ENCODE measurements at regions not wholly inside any gene's neighbourhood (a gene's known extent, or its start where the extent isn't known, plus 50 kb on each side); places are given as distances from the start of the nearest gene placed in this dataset.

GRCh38 chr22:47612311-47612910, 850.0 kb downstream of the TBC1D22A start:
- no peak for DNase-seq

- no peak for DNase-seq
These were observed 848.3 kb downstream of the TBC1D22A start for GRCh38 chr22:47610764-47611163.

- no peak for DNase-seq
These were observed 847.8 kb downstream of the TBC1D22A start for GRCh38 chr22:47610281-47610680.

DNA sequence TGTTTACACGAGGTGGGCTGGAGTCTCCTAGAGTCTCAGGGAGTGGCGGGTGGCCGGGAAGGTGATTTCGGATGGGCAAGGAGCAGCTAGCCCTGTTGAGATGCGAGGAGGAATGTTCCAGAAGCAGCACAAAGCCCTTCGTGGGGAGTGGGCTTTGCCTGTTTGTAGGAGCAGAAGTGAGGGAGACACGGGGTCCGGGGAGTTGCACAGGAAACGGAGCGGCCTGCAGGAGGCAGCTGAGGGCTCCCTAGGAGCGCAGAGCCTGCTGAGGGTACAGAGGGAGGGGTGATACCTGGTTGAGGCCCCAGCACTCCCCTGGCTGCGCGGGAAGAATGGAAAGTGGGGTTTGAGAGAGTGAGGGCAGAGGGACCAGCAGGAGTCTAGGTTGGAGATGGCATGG, 847.2 kb downstream of the TBC1D22A start:
- no peak for DNase-seq

DNA sequence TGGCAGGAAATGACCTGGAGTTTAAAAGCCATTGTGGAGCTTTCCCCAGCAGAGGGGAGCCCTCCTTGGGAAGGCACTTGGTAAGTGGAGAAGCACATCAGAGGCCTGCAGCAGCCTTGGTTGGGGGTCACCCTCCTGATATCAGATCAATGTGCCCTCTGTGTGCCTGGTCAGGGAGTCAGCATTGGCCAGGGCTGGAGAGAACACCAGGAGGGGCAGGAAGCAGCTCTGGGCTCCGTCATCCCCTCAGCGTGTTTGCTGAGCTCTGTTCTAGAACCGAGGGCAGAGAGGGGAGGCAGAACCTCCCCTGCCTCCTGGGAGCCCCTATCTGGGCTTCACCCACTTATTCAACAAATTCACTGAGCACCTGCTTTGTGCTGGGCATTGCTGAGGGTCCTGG, 846.0 kb downstream of the TBC1D22A start:
- no peak for DNase-seq

- no peak for DNase-seq
These were observed 845.0 kb downstream of the TBC1D22A start for GRCh38 chr22:47607486-47607885.

DNA sequence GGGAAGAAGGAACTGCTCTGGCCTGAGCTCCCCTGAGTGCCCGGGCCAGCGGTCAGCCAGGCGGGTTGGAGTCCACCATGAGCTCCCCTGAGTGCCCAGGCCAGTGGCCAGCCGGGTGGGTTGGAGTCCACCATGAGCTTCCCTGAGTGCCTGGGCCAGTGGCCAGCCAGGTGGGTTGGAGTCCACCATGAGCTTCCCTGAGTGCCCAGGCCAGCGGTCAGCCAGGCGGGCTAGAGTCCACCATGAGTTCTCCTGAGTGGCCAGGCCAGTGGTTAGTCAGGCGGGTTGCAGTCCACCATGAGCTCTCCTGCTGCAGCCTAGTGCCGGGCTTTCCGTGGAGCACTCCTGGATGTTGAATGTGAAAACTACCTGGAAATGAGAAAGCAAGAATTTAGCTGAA, 844.0 kb downstream of the TBC1D22A start:
- no peak for DNase-seq

DNA sequence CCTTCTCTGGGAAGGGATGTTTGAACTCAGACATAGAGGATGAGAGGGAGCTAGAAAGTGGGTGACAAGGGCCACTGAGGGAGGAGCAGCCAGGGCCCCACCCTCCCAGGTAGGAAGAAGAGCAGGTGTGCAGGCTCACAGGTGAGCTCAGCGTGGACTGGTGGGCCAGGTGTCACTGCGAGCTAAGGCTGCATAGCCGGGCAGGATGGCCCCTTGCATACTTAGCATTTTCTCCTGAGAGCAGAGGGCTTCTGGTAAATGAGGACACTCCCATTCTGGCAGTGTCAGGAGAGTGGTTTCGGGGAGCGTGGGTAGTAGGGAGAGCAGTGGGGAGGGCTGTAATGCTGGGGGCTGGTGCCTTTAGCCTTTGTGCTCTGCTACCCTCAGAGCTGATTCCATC, 843.4 kb downstream of the TBC1D22A start:
- no peak for DNase-seq

GRCh38 chr22:47605441-47605840, 843.0 kb downstream of the TBC1D22A start:
- DNase-seq: no peak

DNA sequence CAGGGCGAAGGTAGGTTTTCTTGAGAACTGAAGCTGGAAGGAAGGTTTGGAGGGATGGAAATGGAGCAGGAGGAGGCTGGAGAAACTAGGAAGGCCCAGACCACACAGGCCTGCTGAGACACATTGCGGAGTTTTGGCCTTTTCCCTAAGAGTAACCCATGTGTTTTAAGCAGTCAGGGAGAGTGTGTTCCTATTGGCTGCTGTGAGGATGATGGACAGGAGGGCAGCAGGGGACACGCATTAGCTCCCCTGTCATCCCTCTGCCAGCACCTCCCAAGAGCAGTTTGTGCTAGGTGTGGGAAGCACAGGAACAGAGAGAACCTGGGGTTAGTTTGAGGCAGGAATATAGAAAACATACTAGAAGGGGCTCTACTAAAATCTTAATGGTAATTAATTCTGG, 842.1 kb downstream of the TBC1D22A start:
- DNase-seq: no peak

DNA sequence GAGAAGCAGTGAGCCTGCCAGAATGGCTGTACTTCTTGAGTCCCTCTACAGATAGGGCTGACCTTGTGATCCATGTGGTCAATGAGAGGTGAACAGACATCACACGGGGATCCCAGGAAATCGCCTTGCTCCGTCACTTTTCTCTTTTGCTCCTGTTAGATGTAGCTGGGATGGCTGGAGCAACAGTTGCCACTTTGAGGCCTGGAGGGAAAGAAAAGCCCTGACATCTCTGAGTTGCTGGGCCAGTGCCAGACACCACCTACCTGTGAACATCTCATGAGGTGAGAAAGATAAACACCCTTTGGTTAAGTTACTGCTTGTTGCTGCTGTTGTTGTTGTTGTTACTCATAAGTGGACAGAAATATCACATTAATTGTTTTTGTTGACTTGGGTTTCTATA, 840.3 kb downstream of the TBC1D22A start:
- no peak for DNase-seq

- no peak for DNase-seq
These were observed 839.2 kb downstream of the TBC1D22A start for GRCh38 chr22:47601666-47602065.

DNA sequence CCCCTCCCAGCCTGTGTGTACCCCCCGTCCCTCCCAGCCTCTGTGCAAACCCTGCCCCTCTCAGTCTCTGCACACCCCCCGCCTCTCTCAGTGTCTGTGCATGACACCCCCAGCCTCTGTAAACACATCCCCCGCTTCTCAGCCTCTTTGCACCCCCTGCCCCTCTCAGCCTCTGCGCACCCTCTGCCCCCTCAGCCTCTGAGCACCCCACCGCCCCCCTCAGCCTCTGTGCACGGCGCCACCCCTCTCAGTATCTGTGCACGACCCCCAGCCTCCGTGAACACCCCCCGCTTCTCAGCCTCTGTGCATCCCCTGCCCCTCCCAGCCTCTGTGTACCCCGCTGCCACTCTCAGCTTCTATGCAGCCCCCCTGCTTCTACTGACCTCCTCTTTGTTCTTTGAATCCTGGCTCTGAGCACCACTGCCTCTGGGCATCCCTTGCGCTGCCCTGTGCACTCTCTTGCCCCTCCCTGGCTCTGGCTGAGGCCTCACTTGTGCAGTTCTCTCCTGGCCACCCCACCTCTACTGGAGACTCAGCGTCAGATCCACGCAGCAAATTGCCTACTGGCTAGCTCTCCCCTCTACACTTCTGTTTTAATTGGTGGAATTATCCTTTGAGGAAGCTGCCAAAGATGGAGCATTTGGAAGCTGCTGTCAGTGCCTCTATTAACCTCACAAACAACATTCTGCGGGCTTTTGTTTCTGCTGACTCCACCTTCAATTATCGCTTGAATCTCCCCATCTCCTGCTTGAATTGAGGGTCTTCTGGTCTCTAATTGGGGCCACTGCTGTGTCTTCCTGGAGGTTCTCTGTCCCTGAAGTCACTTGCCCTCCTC, 838.6 kb downstream of the TBC1D22A start:
- DNase-seq: no peak

DNA sequence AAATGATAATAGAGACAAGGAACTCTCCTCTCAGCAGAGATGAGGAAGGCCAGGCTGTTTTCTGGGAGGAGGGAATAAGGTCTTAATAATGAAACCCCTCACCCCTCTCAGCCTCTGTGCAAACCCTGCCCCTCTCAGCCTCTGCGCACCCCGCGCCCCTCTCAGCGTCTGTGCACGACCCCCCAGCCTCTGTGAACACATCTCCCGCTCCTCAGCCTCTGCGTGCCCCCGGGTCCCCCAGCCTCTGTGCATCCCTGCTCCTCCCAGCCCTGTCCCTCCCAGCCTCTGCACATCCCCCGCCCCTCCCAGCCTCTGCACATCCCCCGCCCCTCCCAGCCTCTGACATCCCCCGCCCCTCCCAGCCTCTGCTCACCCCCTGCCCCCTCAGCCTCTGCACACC, 837.8 kb downstream of the TBC1D22A start:
- DNase-seq: no peak

DNA sequence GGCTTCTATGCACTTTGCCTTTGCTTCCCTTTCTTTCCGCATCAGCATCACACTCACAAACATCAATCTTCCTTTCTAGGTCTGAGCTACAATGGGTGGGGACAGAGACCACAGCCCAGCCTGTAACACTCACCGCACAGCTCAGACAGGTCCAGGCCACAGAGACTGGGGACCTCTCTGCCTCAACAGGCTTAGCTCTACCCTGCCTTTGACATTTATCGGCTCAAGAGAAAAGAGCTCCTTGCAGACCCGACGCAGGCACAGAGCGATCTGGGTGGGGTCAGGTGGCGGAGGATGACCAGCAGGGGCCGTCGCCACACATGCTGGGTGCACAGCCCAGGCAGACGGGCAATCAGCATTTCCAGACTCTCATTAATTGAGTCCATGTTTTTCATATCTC, 837.3 kb downstream of the TBC1D22A start:
- no peak for DNase-seq

DNA sequence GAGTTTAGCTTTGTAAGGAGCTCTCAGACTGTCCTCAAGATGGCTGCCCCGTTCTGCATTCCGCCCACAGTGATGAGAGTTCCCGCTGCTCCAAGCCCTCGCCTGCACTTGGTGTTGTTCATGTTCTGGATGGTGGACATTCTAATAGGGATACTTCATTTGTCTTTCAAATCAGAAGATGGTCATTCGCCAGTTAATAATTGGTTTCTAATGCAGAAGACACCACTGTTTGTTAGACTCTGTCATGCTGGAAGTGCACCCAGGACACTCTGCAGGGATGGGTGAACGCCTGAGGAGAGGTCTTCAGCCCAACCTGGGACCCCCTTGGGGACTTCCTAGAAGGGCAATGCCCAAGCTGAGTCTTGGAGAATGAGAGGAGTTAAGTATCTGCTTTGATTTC, 836.4 kb downstream of the TBC1D22A start:
- DNase-seq: no peak

- no peak for DNase-seq
These were observed 834.6 kb downstream of the TBC1D22A start for GRCh38 chr22:47597041-47597440.

DNA sequence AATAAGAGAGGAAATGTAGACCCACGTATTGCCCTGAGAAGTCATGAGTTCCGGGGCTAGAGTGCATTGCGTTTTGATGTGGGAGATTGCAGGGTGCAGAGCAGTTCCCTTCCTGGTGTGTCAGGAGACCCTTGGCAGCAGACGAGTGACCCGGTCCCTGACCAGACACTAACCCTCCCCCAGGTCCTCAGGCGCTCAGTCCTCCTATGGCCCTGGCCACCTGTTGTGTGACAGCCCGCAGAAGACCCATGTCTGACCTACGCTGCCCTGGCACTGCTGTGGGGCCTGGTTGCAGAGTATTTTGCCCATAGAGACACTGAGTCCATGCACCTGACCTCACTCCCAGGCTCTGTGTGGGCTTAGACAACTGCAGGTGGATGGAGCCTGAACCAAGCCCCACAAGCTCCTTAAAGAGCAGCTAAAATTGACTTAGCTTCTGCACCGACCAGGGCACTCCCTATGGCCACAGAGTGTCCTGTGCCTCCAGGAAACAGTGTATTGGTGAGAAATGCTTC, 833.8 kb downstream of the TBC1D22A start:
- DNase-seq: no peak

- DNase-seq: no peak
These were observed 832.5 kb downstream of the TBC1D22A start for GRCh38 chr22:47594836-47595521.

DNA sequence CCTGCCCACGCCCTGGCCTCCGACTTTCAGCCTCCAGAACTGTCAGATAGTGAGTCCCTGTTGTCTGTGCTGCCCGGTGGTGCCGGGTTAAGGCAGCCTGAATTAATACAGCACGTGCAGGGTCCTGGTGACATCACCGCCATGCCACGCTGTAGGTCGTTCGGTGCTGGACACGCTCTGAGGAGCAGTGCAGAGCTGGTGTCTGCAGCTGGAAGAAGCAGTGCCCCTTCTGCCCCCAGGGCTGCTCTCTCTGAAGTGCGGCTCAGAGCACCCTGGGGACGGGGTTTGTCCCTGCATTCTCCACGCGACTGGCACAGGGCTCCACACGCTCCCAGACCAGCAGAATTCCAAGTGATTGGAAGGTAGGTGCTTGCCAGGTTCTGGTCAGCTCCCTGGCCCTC, 831.5 kb downstream of the TBC1D22A start:
- no peak for DNase-seq

DNA sequence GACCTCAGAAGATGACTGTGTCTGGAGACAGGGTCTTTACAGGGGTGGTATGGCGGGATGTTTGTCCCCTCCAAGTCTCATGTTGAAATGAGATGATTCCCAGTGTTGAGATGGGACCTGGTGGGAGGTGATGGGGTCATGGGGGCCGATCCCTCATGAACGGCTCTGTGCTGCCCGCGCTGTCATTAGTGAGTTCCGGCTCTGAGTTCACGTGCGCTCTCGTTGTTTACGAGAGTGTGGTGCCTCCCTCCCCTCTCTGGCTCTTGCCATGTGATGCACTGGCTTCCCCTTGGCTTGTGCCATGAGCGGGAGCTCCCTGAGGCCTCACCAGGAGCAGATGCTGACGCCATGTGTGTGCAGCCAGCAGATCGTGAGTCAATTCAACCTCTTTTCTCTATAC, 830.8 kb downstream of the TBC1D22A start:
- no peak for DNase-seq

DNA sequence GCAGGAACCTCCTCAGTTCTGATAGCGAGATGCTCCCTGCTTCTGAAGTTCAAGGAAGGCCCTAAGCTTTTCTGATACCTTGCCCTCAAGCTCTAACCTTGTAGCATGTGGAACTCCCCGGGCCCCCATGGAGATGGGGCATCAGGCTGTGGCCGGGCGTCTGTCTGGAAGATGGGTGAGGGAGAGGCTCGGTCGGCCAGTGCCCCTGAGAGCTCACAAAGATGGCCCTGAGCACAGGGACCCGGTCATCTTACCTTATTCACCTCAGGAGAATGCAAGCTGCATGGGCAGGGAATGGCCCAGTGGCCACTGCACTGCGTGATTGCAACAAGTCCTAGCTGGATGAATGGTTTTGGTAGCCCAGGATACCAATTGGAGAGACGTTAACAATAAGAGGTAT, 830.3 kb downstream of the TBC1D22A start:
- DNase-seq: no peak

DNA sequence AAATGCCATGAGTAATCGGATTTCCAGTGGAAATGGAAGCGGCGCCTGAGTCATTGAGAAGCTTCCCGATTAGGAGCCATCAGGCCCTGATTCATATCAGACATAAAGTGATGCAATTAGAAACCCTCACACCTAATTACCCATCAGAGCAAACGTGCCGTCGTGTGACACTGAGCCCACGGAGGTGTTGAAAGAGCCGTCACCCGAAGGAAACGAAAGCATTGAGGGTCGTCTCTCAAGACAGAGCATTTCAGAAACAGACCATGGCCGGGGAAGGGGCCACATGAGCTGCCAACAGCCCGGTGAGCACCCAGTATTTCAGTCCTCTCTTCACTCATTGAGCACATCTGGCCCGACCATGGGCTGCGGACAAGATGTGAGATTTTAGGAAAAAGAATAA, 829.3 kb downstream of the TBC1D22A start:
- DNase-seq: no peak

DNA sequence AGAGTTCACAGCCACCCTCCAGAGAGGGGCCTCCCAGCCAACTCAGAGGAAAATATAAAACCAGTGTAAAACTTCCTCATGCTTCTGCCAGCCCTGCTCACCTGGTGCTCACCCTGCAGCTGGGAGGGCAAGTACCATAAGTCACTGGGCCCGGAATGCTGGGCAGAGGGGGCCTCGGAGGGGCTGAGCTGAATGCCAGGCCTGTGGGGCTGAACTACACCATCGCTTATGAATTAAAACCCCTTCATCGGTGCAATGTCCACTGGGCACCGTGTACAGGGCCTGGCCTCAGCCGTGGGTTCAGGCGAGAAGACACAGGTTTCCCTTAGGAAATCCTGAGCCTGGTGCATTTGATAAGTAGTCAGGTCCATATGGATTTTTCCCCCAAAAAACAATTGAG, 828.6 kb downstream of the TBC1D22A start:
- DNase-seq: no peak
